ENCODE measurements at regions not wholly inside any gene's neighbourhood (a gene's known extent, or its start where the extent isn't known, plus 50 kb on each side); places are given as distances from the start of the nearest gene placed in this dataset.

DNA sequence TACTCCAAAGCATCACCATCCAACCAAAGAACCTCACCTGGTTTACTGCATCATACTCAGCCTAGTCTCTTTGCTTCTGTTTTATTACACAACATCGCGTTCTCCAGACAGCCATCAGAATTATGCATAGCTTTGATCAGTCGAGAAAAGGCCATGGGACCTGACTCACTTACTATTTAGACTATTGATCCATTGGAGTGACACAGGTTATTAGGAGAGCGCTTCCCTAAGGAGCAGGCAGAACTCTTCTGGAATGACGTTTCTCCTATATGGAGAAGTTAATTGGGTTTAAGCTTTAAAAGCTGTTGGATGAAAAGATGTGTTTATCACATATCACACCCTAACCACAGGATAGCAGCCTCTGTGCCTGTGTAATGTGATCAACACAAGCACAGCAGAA, 649.1 kb upstream of the SLC10A2 start:
- H3K27ac ChIP-seq (ENCODE audit: low read length), result no peak overlapping the region

DNA sequence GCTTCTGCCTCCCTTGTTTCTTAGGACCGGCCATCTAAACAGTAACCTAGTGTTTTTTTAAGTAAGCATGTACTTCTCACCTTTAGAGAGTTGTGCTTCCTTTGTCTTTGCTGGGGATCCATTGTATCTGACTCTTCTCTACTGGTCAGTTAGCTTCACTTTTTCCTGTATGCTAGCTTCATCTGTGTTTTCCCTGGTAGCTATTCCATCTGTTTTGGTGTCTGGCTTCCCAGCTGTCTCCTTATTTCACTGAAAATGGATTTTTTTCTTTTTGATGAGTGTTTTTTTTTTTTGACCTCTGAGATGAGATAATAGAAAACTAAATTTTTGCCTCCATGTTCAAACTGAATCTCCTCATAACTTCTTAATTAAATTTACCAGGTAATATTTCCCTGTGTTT, 637.0 kb upstream of the SLC10A2 start:
- no peaks in the 10 kb centered on the region for H3K27me3 ChIP-seq (ENCODE audit: low read depth, low read length)
- no peaks in the 10 kb centered on the region for H3K9me3 ChIP-seq (ENCODE audit: control insufficient read depth in 1 of 2, low read length in 2 of 2)
- H3K4me1 ChIP-seq (ENCODE audit: control insufficient read depth in 1 of 2, insufficient read depth in 2 of 2, low read length in 2 of 2), result no peaks in the 10 kb centered on the region
- H3K36me3 ChIP-seq (ENCODE audit: control insufficient read depth in 1 of 2, insufficient read depth in 2 of 2, low read length in 2 of 2), result no peaks in the 10 kb centered on the region
- H3K27ac ChIP-seq (ENCODE audit: low read length), result no peak overlapping the region
- H3K4me3 ChIP-seq (ENCODE audit: low read depth in 1 of 2, low read length in 2 of 2), result no peak overlapping the region

More for the DNA sequence above, 649.1 kb upstream of the SLC10A2 start:
- Histone ChIP-seq H3K9me3 (ENCODE audit: control insufficient read depth in 1 of 2, low read length in 2 of 2) (no peaks in the 10 kb centered on the region), H3K27me3 (ENCODE audit: low read depth, low read length) (no peaks in the 10 kb centered on the region), H3K36me3 (ENCODE audit: control insufficient read depth in 1 of 2, insufficient read depth in 2 of 2, low read length in 2 of 2) (no peaks in the 10 kb centered on the region), H3K4me1 (ENCODE audit: control insufficient read depth in 1 of 2, insufficient read depth in 2 of 2, low read length in 2 of 2) (no peaks in the 10 kb centered on the region), H3K4me3 (ENCODE audit: low read depth in 1 of 2, low read length in 2 of 2) (no peak overlapping the region)

DNA sequence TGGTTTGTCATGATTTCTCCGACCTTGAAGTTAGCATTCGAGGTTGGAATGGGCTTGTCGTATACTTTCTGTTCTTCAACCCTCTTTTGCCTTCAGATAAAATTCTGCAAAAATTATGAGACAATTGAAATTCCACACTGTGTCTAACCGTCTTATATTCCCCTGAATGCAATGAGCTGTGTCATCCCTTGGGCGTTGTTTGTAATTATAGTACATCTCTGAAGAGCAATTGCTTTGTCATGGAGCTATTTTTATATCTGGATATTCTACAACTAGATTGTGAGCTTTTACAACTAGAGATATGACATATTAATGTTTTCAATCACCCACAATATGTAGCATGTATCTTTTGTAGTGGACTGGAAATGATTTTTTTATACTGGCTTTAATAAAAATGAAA, 631.8 kb upstream of the SLC10A2 start:
- Histone ChIP-seq H3K4me1 (ENCODE audit: control insufficient read depth in 1 of 2, insufficient read depth in 2 of 2, low read length in 2 of 2) (no peaks in the 10 kb centered on the region), H3K36me3 (ENCODE audit: control insufficient read depth in 1 of 2, insufficient read depth in 2 of 2, low read length in 2 of 2) (no peaks in the 10 kb centered on the region), H3K4me3 (ENCODE audit: low read depth in 1 of 2, low read length in 2 of 2) (no peak overlapping the region), H3K27me3 (ENCODE audit: low read depth, low read length) (no peaks in the 10 kb centered on the region), H3K9me3 (ENCODE audit: control insufficient read depth in 1 of 2, low read length in 2 of 2) (no peaks in the 10 kb centered on the region), H3K27ac (ENCODE audit: low read length) (no peak overlapping the region)

DNA sequence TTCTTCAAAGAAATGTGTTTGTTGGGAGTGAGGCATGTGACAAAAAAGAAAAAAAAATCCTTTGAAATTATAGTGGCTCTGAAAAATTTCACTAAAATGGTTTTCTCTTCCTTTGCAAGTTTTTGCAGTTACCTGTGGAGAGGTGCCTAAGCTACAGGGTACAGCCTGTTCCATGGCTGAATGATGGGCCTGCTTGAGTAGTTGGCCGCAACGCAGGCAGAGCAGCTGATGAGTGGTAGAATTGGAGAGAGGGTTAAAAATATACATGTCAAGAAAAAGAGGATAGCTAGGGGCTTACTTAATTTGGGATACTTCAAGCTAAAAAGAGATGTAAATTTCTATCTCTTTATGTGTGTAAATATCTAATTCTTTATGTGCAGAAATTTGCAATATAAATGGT, 629.1 kb upstream of the SLC10A2 start:
- H3K4me1 ChIP-seq (ENCODE audit: control insufficient read depth in 1 of 2, insufficient read depth in 2 of 2, low read length in 2 of 2), result no peaks in the 10 kb centered on the region
- H3K9me3 ChIP-seq (ENCODE audit: control insufficient read depth in 1 of 2, low read length in 2 of 2), result no peaks in the 10 kb centered on the region
- no peak overlapping the region for H3K27ac ChIP-seq (ENCODE audit: low read length)
- no peak overlapping the region for H3K4me3 ChIP-seq (ENCODE audit: low read depth in 1 of 2, low read length in 2 of 2)
- no peaks in the 10 kb centered on the region for H3K36me3 ChIP-seq (ENCODE audit: control insufficient read depth in 1 of 2, insufficient read depth in 2 of 2, low read length in 2 of 2)
- no peaks in the 10 kb centered on the region for H3K27me3 ChIP-seq (ENCODE audit: low read depth, low read length)

DNA sequence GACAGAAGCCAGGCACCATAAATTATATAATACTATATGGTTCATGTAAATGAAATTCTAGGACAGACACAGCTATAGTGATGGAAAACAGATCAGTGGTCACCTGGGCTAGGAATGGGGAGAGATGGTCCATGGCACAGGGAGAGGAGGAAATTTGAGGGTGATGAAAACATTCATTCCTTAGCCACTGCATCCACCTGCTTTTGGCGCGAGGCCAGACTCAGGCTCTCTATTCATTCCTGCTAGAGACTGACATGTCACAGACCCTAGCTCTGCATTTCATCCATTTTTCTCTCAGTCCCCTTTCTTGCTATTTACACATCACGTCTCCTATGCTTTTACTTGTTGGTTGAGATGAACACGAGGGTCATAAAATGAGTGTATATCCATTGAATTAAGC, 628.3 kb upstream of the SLC10A2 start:
- Histone ChIP-seq H3K9me3 (ENCODE audit: control insufficient read depth in 1 of 2, low read length in 2 of 2) (no peaks in the 10 kb centered on the region), H3K36me3 (ENCODE audit: control insufficient read depth in 1 of 2, insufficient read depth in 2 of 2, low read length in 2 of 2) (no peaks in the 10 kb centered on the region), H3K4me1 (ENCODE audit: control insufficient read depth in 1 of 2, insufficient read depth in 2 of 2, low read length in 2 of 2) (no peaks in the 10 kb centered on the region), H3K27ac (ENCODE audit: low read length) (no peak overlapping the region), H3K4me3 (ENCODE audit: low read depth in 1 of 2, low read length in 2 of 2) (no peak overlapping the region), H3K27me3 (ENCODE audit: low read depth, low read length) (no peaks in the 10 kb centered on the region)

DNA sequence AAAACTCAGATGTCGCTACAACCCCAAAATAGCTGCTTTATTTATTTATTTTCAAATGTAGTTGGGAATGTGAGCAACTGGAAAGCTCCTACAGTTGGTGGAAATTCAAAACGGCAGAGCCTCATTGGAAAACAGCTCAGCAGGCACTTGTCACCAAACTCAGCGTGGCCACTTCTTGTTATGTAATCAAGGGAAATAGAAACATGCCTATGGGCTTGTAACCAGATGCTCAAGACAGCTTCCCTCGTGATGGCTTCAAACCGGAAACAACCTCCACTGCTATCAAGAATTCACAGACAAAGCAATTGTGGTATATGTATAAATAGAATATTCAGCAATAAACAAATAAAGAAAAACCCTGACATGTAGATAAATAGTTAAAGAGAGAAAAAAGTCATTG, 627.8 kb upstream of the SLC10A2 start:
- H3K4me1 ChIP-seq (ENCODE audit: control insufficient read depth in 1 of 2, insufficient read depth in 2 of 2, low read length in 2 of 2), result no peaks in the 10 kb centered on the region
- H3K27ac ChIP-seq (ENCODE audit: low read length), result no peak overlapping the region
- no peak overlapping the region for H3K4me3 ChIP-seq (ENCODE audit: low read depth in 1 of 2, low read length in 2 of 2)
- H3K36me3 ChIP-seq (ENCODE audit: control insufficient read depth in 1 of 2, insufficient read depth in 2 of 2, low read length in 2 of 2), result no peaks in the 10 kb centered on the region
- no peaks in the 10 kb centered on the region for H3K27me3 ChIP-seq (ENCODE audit: low read depth, low read length)
- no peaks in the 10 kb centered on the region for H3K9me3 ChIP-seq (ENCODE audit: control insufficient read depth in 1 of 2, low read length in 2 of 2)

DNA sequence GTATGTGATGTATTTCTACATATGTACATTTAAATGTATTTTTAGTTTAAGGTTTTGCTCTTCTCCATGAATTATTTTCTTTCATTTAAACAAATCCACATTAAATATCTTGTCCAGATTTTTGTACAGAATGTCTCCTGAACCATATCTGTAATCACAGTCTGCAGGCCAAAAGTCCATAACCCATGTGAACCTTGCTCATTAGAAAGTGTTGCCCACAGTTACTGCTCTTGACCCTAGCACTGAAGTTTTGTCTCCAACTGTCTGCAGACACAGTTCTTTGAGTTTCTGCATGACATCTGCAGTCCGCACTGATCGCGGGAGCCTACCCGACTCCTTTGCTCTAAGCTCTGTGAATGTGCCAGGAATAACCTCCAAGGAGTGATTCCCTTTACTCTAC, 626.2 kb upstream of the SLC10A2 start:
- no peaks in the 10 kb centered on the region for H3K27me3 ChIP-seq (ENCODE audit: low read depth, low read length)
- no peaks in the 10 kb centered on the region for H3K4me1 ChIP-seq (ENCODE audit: control insufficient read depth in 1 of 2, insufficient read depth in 2 of 2, low read length in 2 of 2)
- no peaks in the 10 kb centered on the region for H3K9me3 ChIP-seq (ENCODE audit: control insufficient read depth in 1 of 2, low read length in 2 of 2)
- no peak overlapping the region for H3K27ac ChIP-seq (ENCODE audit: low read length)
- no peak overlapping the region for H3K4me3 ChIP-seq (ENCODE audit: low read depth in 1 of 2, low read length in 2 of 2)
- H3K36me3 ChIP-seq (ENCODE audit: control insufficient read depth in 1 of 2, insufficient read depth in 2 of 2, low read length in 2 of 2), result no peaks in the 10 kb centered on the region

DNA sequence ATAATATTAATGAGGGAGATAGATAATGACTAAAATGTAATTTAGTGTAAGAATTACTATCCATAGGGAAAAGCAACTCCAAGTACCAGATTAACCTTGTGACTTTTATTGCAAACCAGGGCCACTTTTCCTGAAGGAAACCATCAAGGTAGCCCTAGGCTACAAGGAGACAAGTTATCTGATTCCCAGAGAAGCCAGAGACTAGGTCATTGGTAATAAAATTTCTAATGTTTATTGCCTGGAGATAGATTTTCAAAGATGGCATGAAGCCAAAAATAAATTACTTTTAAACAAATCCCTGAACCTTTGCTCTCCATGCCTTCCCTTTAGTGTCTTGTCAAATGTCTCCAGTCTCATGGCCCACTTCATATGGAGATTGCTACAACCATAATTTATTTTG, 610.1 kb upstream of the SLC10A2 start:
- no peak overlapping the region for H3K4me3 ChIP-seq (ENCODE audit: low read depth in 1 of 2, low read length in 2 of 2)
- no peaks in the 10 kb centered on the region for H3K9me3 ChIP-seq (ENCODE audit: control insufficient read depth in 1 of 2, low read length in 2 of 2)
- no peaks in the 10 kb centered on the region for H3K27me3 ChIP-seq (ENCODE audit: low read depth, low read length)
- no peaks in the 10 kb centered on the region for H3K36me3 ChIP-seq (ENCODE audit: control insufficient read depth in 1 of 2, insufficient read depth in 2 of 2, low read length in 2 of 2)
- H3K27ac ChIP-seq (ENCODE audit: low read length), result no peak overlapping the region
- H3K4me1 ChIP-seq (ENCODE audit: control insufficient read depth in 1 of 2, insufficient read depth in 2 of 2, low read length in 2 of 2), result no peaks in the 10 kb centered on the region

DNA sequence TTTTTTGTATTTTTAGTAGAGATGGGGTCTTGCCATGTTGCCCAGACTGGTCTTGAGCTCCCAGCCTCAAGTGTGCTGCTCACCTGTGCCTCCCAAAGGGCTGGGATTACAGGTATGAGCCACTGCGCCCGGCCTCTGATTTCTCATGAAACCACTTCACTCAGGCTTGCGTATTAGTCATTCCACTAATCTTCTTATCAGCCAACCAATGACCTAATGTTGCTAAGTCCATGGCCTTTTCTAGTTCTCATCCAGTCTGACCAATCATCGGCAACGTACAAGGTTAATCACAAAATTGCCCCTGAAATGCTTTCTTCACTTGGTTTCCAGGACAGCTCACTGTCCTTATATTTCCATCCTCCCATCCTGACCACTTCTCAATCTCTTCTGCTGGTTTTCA, 605.3 kb upstream of the SLC10A2 start:
- Histone ChIP-seq H3K27me3 (ENCODE audit: low read depth, low read length) (no peaks in the 10 kb centered on the region), H3K4me3 (ENCODE audit: low read depth in 1 of 2, low read length in 2 of 2) (no peak overlapping the region), H3K27ac (ENCODE audit: low read length) (no peak overlapping the region), H3K9me3 (ENCODE audit: control insufficient read depth in 1 of 2, low read length in 2 of 2) (no peaks in the 10 kb centered on the region), H3K36me3 (ENCODE audit: control insufficient read depth in 1 of 2, insufficient read depth in 2 of 2, low read length in 2 of 2) (no peaks in the 10 kb centered on the region), H3K4me1 (ENCODE audit: control insufficient read depth in 1 of 2, insufficient read depth in 2 of 2, low read length in 2 of 2) (no peaks in the 10 kb centered on the region)

DNA sequence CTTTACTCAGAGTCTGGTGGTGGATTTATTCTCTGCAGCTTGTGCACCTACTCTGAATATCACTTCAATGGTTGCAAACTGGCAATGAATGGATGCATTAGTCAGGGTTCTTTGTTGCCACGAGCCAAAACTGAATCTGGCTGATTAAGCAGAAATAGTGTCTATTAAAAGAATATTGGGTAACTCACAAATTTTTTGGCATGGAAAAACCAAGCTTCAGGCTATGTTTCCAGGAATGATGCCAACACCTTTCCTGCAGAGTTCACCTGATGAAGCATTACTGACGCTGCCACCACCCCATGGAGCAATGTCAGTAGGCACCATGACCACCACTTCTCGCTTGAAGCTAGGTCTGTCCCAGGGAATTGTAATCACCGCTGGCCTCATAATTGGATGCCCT, 597.8 kb upstream of the SLC10A2 start:
- Histone ChIP-seq H3K27me3 (ENCODE audit: low read depth, low read length) (no peaks in the 10 kb centered on the region), H3K4me3 (ENCODE audit: low read depth in 1 of 2, low read length in 2 of 2) (no peak overlapping the region), H3K4me1 (ENCODE audit: control insufficient read depth in 1 of 2, insufficient read depth in 2 of 2, low read length in 2 of 2) (no peaks in the 10 kb centered on the region), H3K36me3 (ENCODE audit: control insufficient read depth in 1 of 2, insufficient read depth in 2 of 2, low read length in 2 of 2) (no peaks in the 10 kb centered on the region), H3K9me3 (ENCODE audit: control insufficient read depth in 1 of 2, low read length in 2 of 2) (no peaks in the 10 kb centered on the region), H3K27ac (ENCODE audit: low read length) (no peak overlapping the region)

DNA sequence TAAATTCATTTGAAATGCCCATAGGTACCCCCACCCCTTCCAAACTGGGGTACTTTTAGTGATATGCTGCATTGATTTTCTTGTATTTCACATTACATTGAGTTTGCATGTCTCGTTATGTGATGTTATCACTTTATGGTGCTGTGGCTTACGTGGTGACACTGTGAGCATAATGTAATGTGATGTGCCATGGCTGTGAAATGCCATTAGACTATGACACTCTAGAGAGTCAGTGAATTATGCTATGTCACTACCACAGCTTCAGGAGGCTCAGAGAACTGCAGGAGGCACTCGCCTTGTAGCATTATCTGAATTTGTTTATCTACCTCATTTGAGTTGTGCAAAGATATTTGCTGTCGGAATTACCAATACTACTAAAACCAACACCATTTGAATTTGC, 590.1 kb upstream of the SLC10A2 start:
- Histone ChIP-seq H3K36me3 (ENCODE audit: control insufficient read depth in 1 of 2, insufficient read depth in 2 of 2, low read length in 2 of 2) (no peaks in the 10 kb centered on the region), H3K4me3 (ENCODE audit: low read depth in 1 of 2, low read length in 2 of 2) (no peak overlapping the region), H3K4me1 (ENCODE audit: control insufficient read depth in 1 of 2, insufficient read depth in 2 of 2, low read length in 2 of 2) (no peaks in the 10 kb centered on the region), H3K27me3 (ENCODE audit: low read depth, low read length) (no peaks in the 10 kb centered on the region), H3K27ac (ENCODE audit: low read length) (no peak overlapping the region), H3K9me3 (ENCODE audit: control insufficient read depth in 1 of 2, low read length in 2 of 2) (no peaks in the 10 kb centered on the region)

DNA sequence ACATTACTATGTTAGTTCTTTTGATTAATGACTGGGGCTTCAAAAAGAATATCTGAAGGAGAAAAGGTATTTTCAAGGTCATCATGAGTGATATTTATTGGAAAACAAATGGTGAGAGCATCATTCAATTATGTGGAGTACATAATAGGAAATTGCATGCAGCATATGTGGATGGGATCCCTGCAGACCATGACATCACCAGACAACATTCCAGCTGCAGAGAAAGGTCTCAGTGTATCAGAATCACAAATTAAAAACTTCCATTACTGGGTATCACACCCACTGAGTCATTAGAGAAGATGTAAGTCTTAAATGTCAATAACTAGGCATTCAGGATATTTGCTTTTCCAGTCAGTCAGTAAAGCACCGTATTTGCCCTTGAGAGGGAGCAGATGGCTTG, 574.4 kb upstream of the SLC10A2 start:
- H3K36me3 ChIP-seq (ENCODE audit: control insufficient read depth in 1 of 2, insufficient read depth in 2 of 2, low read length in 2 of 2), result no peaks in the 10 kb centered on the region
- H3K27me3 ChIP-seq (ENCODE audit: low read depth, low read length), result no peaks in the 10 kb centered on the region
- no peak overlapping the region for H3K27ac ChIP-seq (ENCODE audit: low read length)

More for the DNA sequence above, 574.4 kb upstream of the SLC10A2 start:
- peaks cover 0 to 3% of the 10 kb centered on the region in 2 donors for H3K9me3 ChIP-seq (ENCODE audit: control insufficient read depth in 1 of 2, low read length in 2 of 2)
- H3K4me1 ChIP-seq (ENCODE audit: control insufficient read depth in 1 of 2, insufficient read depth in 2 of 2, low read length in 2 of 2), result no peaks in the 10 kb centered on the region
- H3K4me3 ChIP-seq (ENCODE audit: low read depth in 1 of 2, low read length in 2 of 2), result no peak overlapping the region
